BLaER1 treated with 17β-estradiol and CSF1 and Interleukin-3, amounts not matched to agents 10 nM and 100 nM (cell line): ENCODE measurements at regions not wholly inside any gene's neighbourhood (a gene's known extent, or its start where the extent isn't known, plus 50 kb on each side); places are given as distances from the start of the nearest gene placed in this dataset.
"Not testable (repeated sequence)": the region's sequence is repeated elsewhere in the genome, so short reads cannot be mapped to it uniquely, and the experiment has no call there.

Source experiments
- H3K27ac ChIP-seq, 11 experiments: shearing (Covaris generic); formaldehyde crosslinking; 2 replicates each; pipeline ENCODE4 v1.8.1; 2022
- H3K27me3 ChIP-seq, 11 experiments: shearing (Covaris generic); formaldehyde crosslinking; 2 replicates each; pipeline ENCODE4 v1.8.1; 2022
- H3K36me3 ChIP-seq, 11 experiments: shearing (Covaris generic); formaldehyde crosslinking; 2 replicates each; pipeline ENCODE4 v1.8.1; 2022
- H3K4me1 ChIP-seq, 10 experiments: shearing (Covaris generic); formaldehyde crosslinking; 2 replicates each; pipeline ENCODE4 v1.8.1; 2022
- H3K4me2 ChIP-seq, 11 experiments: shearing (Covaris generic); formaldehyde crosslinking; 2 replicates each; pipeline ENCODE4 v1.8.1; 2022
- H3K4me3 ChIP-seq, 10 experiments: shearing (Covaris generic); formaldehyde crosslinking; 2 replicates each; pipeline ENCODE4 v1.8.1; 2022
- H3K9ac ChIP-seq, 11 experiments: shearing (Covaris generic); formaldehyde crosslinking; 2 replicates each; pipeline ENCODE4 v1.8.1; 2022
- H3K9me3 ChIP-seq, 11 experiments: shearing (Covaris generic); formaldehyde crosslinking; replicated peaks in 1 of 11; 2 replicates each; pipeline ENCODE4 v1.8.1; 2022
- H4K20me1 ChIP-seq, 11 experiments: shearing (Covaris generic); formaldehyde crosslinking; 2 replicates each; pipeline ENCODE4 v1.8.1; 2022
- Cebpa-rat ChIP-seq, 11 experiments: shearing (Covaris generic); IDR thresholded peaks; 2 replicates each; pipeline ENCODE4 v1.8.1; 2022

GRCh38 chr6:21282360-21282759 is 311.2 kb upstream of the SOX4 start:
- not testable (repeated sequence) for H3K4me1 ChIP-seq, H4K20me1 ChIP-seq, H3K27ac ChIP-seq, H3K27me3 ChIP-seq, H3K4me2 ChIP-seq, H3K4me3 ChIP-seq, H3K9me3 ChIP-seq, H3K9ac ChIP-seq, H3K36me3 ChIP-seq

GRCh38 chr6:21284166-21284565 is 309.4 kb upstream of the SOX4 start:
- no peaks in the 10 kb centered on the region for H4K20me1 ChIP-seq
- no peaks in the 10 kb centered on the region for H3K4me1 ChIP-seq
- H3K27me3 ChIP-seq = no peaks in the 10 kb centered on the region
- no peak overlapping the region for H3K4me2 ChIP-seq
- H3K27ac ChIP-seq = no peak overlapping the region
- TF ChIP-seq Cebpa-rat (IDR thresholded peaks at IDR 0.05) = no peak
- H3K4me3 ChIP-seq = no peak overlapping the region
- H3K36me3 ChIP-seq = no peaks in the 10 kb centered on the region
- no peak overlapping the region for H3K9ac ChIP-seq
- H3K9me3 ChIP-seq = no peaks in the 10 kb centered on the region

GRCh38 chr6:21284706-21285105 is 308.8 kb upstream of the SOX4 start:
- Histone ChIP-seq H4K20me1 (no peaks in the 10 kb centered on the region), H3K4me2 (no peak overlapping the region), H3K9me3 (no peaks in the 10 kb centered on the region), H3K27me3 (no peaks in the 10 kb centered on the region), H3K36me3 (no peaks in the 10 kb centered on the region), H3K4me3 (no peak overlapping the region), H3K27ac (no peak overlapping the region), H3K9ac (no peak overlapping the region), H3K4me1 (no peaks in the 10 kb centered on the region)
- no peak for TF ChIP-seq Cebpa-rat (IDR thresholded peaks at IDR 0.05)

- H3K9ac ChIP-seq = no peak overlapping the region
- no peaks in the 10 kb centered on the region for H3K36me3 ChIP-seq
- no peaks in the 10 kb centered on the region for H3K27me3 ChIP-seq
- no peak for TF ChIP-seq Cebpa-rat (IDR thresholded peaks at IDR 0.05)
- H3K9me3 ChIP-seq = peaks cover 0 to 6% (median 0%) of the 10 kb centered on the region in 11 experiments; a peak in 1 of 22 replicates
- H3K4me3 ChIP-seq = no peak overlapping the region
- H3K4me2 ChIP-seq = no peak overlapping the region
- H3K4me1 ChIP-seq = no peaks in the 10 kb centered on the region
- H3K27ac ChIP-seq = no peak overlapping the region
- H4K20me1 ChIP-seq = no peaks in the 10 kb centered on the region
Measured at GRCh38 chr6:21294144-21294543, 299.4 kb upstream of the SOX4 start.

- Histone ChIP-seq H3K27me3 (no peaks in the 10 kb centered on the region), H3K4me1 (0 out of 20 replicates have a peak, but pooled peaks cover 0 to 7% (median 0%) of the 10 kb centered on the region in 10 experiments), H3K9ac (no peak overlapping the region), H3K4me3 (no peak overlapping the region), H3K27ac (no peak overlapping the region), H4K20me1 (no peaks in the 10 kb centered on the region), H3K9me3 (peaks cover 0 to 4% (median 2%) of the 10 kb centered on the region in 11 experiments; a peak in 11 of 22 replicates), H3K4me2 (no peak overlapping the region), H3K36me3 (no peaks in the 10 kb centered on the region)
- no peak for TF ChIP-seq Cebpa-rat (IDR thresholded peaks at IDR 0.05)
Measured at GRCh38 chr6:21295506-21296240, 297.9 kb upstream of the SOX4 start.

- H3K4me3 ChIP-seq = no peak overlapping the region
- H3K4me2 ChIP-seq = no peak overlapping the region
- no peak for TF ChIP-seq Cebpa-rat (IDR thresholded peaks at IDR 0.05)
Measured at GRCh38 chr6:21297665-21298064, 295.9 kb upstream of the SOX4 start.

GRCh38 chr6:21299216-21299615 is 294.3 kb upstream of the SOX4 start:
- no peak overlapping the region for H3K4me2 ChIP-seq
- H3K27ac ChIP-seq = no peak overlapping the region
- no peak overlapping the region for H3K9ac ChIP-seq
- H4K20me1 ChIP-seq = no peaks in the 10 kb centered on the region
- H3K4me1 ChIP-seq = 0 out of 20 replicates have a peak, but pooled peaks cover 0 to 7% (median 0%) of the 10 kb centered on the region in 10 experiments
- peaks cover 0 to 20% (median 11%) of the 10 kb centered on the region in 11 experiments; a peak in 14 of 22 replicates for H3K9me3 ChIP-seq
- no peaks in the 10 kb centered on the region for H3K36me3 ChIP-seq
- no peaks in the 10 kb centered on the region for H3K27me3 ChIP-seq
- no peak overlapping the region for H3K4me3 ChIP-seq
- TF ChIP-seq Cebpa-rat (IDR thresholded peaks at IDR 0.05) = no peak

More at GRCh38 chr6:21297665-21298064, 295.9 kb upstream of the SOX4 start:
- no peaks in the 10 kb centered on the region for H3K36me3 ChIP-seq
- H3K4me1 ChIP-seq = 0 out of 20 replicates have a peak, but pooled peaks cover 0 to 7% (median 0%) of the 10 kb centered on the region in 10 experiments
- peaks cover 0 to 15% (median 10%) of the 10 kb centered on the region in 11 experiments; a peak in 14 of 22 replicates for H3K9me3 ChIP-seq
- H4K20me1 ChIP-seq = no peaks in the 10 kb centered on the region
- no peak overlapping the region for H3K27ac ChIP-seq
- H3K9ac ChIP-seq = no peak overlapping the region
- H3K27me3 ChIP-seq = no peaks in the 10 kb centered on the region

GRCh38 chr6:21300439-21300838 is 293.1 kb upstream of the SOX4 start:
- H3K9me3 ChIP-seq = peaks cover 0 to 20% (median 11%) of the 10 kb centered on the region in 11 experiments; a peak in 14 of 22 replicates
- no peak overlapping the region for H3K4me3 ChIP-seq
- H3K9ac ChIP-seq = no peak overlapping the region
- H3K4me2 ChIP-seq = no peak overlapping the region
- no peaks in the 10 kb centered on the region for H4K20me1 ChIP-seq
- no peaks in the 10 kb centered on the region for H3K36me3 ChIP-seq
- 0 out of 20 replicates have a peak, but pooled peaks cover 0 to 7% (median 0%) of the 10 kb centered on the region in 10 experiments for H3K4me1 ChIP-seq
- no peak for TF ChIP-seq Cebpa-rat (IDR thresholded peaks at IDR 0.05)
- H3K27me3 ChIP-seq = no peaks in the 10 kb centered on the region
- H3K27ac ChIP-seq = no peak overlapping the region

GRCh38 chr6:21305893-21306332 is 287.6 kb upstream of the SOX4 start:
- peak in 7 of 11 experiments; percentile 42 to 89 (median 69); a peak in 9 of 22 replicates for TF ChIP-seq Cebpa-rat (IDR thresholded peaks at IDR 0.05)
- Histone ChIP-seq H3K9ac (no peak overlapping the region), H3K4me1 (no peaks in the 10 kb centered on the region)

GRCh38 chr6:21306546-21306945 is 287.0 kb upstream of the SOX4 start:
- Histone ChIP-seq H4K20me1 (no peaks in the 10 kb centered on the region), H3K4me1 (no peaks in the 10 kb centered on the region), H3K9ac (no peak overlapping the region), H3K4me2 (no peak overlapping the region), H3K27ac (no peak overlapping the region), H3K27me3 (no peaks in the 10 kb centered on the region), H3K9me3 (peaks cover 0 to 10% (median under 1%) of the 10 kb centered on the region in 11 experiments; a peak in 7 of 22 replicates), H3K36me3 (no peaks in the 10 kb centered on the region), H3K4me3 (no peak overlapping the region)
- no peak for TF ChIP-seq Cebpa-rat (IDR thresholded peaks at IDR 0.05)

More at GRCh38 chr6:21305893-21306332, 287.6 kb upstream of the SOX4 start:
- Histone ChIP-seq H3K36me3 (no peaks in the 10 kb centered on the region), H3K27ac (no peak overlapping the region), H3K9me3 (peaks cover 0 to 16% (median 7%) of the 10 kb centered on the region in 11 experiments; a peak in 14 of 22 replicates), H3K4me3 (no peak overlapping the region), H3K4me2 (no peak overlapping the region), H4K20me1 (no peaks in the 10 kb centered on the region), H3K27me3 (no peaks in the 10 kb centered on the region)
